ENCODE measurements at regions not wholly inside any gene's neighbourhood (a gene's known extent, or its start where the extent isn't known, plus 50 kb on each side); places are given as distances from the start of the nearest gene placed in this dataset.
A peak's percentile ranks its signal among the peaks of the same experiment; 100 is the strongest.

- no peak for DNase-seq
Measured at GRCh38 chr9:79242489-79242888, 329.3 kb upstream of the TLE4 start.

- DNase-seq = no peak
Measured at GRCh38 chr9:79246170-79246569, 325.6 kb upstream of the TLE4 start.

GRCh38 chr9:79247021-79247420, 324.7 kb upstream of the TLE4 start:
- DNase-seq = no peak

GRCh38 chr9:79250806-79251205, 321.0 kb upstream of the TLE4 start:
- no peak for DNase-seq

- DNase-seq = no peak
Measured at GRCh38 chr9:79254900-79255650, 316.7 kb upstream of the TLE4 start.

GRCh38 chr9:79255651-79256260, 316.0 kb upstream of the TLE4 start:
- no peak for DNase-seq

GRCh38 chr9:79256691-79257213, 315.0 kb upstream of the TLE4 start:
- peak; percentile 33 for DNase-seq

- no peak for DNase-seq
Measured at GRCh38 chr9:79257228-79257781, 314.5 kb upstream of the TLE4 start.

GRCh38 chr9:79257790-79258351, 313.9 kb upstream of the TLE4 start:
- DNase-seq = no peak

GRCh38 chr9:79259858-79260257, 311.9 kb upstream of the TLE4 start:
- DNase-seq = no peak

GRCh38 chr9:79263628-79264027, 308.1 kb upstream of the TLE4 start:
- no peak for DNase-seq

GRCh38 chr9:79264041-79264440, 307.7 kb upstream of the TLE4 start:
- no peak for DNase-seq

GRCh38 chr9:79264511-79265355, 307.0 kb upstream of the TLE4 start:
- DNase-seq = no peak

- DNase-seq = no peak
Measured at GRCh38 chr9:79266986-79267385, 304.8 kb upstream of the TLE4 start.

GRCh38 chr9:79268806-79269205, 303.0 kb upstream of the TLE4 start:
- no peak for DNase-seq

GRCh38 chr9:79273311-79273710, 298.5 kb upstream of the TLE4 start:
- no peak for DNase-seq

GRCh38 chr9:79279356-79279755, 292.4 kb upstream of the TLE4 start:
- DNase-seq = no peak

- DNase-seq = peak; percentile 43
Measured at GRCh38 chr9:79280691-79281090, 291.1 kb upstream of the TLE4 start.

- DNase-seq = no peak
Measured at GRCh38 chr9:79284081-79284480, 287.7 kb upstream of the TLE4 start.

GRCh38 chr9:79286992-79287707, 284.6 kb upstream of the TLE4 start:
- DNase-seq = no peak

- DNase-seq = no peak
Measured at GRCh38 chr9:79287708-79288290, 284.0 kb upstream of the TLE4 start.

- no peak for DNase-seq
Measured at GRCh38 chr9:79289856-79290255, 281.9 kb upstream of the TLE4 start.
